COLO668 (cell line): ENCODE measurements at regions not wholly inside any gene's neighbourhood (a gene's known extent, or its start where the extent isn't known, plus 50 kb on each side); places are given as distances from the start of the nearest gene placed in this dataset.

ENCODE experiments used
- DNase-seq: peaks from one replicate; lab custom pipeline; 2025; ENCODE audit not compliant: unreplicated experiment; lab: John Stamatoyannopoulos, UW

DNA sequence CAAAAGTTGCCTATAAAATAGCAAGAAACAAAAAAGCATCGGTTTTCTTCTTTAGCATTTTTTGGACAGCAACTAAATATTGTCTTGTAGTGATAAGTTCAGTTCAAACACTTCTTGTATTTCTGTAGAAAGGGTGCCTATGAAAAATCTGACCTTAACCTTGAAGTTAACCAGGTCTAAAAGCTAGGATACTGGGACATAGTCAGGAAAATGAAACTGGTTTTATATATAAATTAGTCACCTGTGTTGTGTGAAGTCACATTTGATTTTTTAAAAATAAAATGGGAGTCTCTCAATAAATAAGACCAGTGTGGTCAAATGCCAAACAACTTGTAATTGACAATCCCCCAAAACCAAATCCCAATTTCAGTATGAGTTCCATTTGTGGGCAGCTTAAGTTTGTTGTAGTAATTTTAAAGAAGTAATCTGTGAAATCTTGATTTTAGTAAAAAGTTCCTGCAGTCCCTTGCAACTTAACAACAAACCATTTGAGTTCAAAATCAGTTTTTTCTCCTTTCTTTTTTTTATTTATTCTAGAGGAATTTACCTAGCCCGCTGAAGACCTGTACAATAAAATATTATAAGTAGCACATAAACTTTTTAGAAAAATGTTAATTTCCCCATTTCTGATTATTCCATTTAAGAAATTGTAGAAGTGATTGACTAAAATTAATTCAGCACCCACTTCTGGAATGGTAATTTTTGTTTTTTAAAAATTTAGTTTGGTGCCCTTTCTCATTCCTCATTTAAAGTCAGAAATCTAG, 84.5 kb upstream of the PPARA start:
- no peak for DNase-seq

DNA sequence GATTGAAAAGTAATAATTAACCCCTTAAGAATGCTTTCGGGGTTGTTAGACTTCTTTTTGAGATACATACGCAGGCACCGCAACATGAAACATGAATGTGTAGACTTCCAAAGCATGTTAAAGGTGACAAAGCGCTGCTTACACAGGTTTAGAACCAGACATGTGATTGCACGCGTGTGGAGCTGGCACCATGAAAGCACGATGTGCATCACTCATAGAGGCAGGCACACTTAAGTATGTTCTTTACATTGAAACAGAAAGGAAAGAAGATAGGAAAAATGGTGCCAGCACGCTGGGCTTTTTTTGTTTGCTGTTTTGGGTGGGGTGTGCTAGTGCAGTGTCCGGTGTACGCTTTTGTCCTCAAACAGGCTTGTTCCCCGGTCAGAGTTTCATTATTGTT, 83.6 kb upstream of the PPARA start:
- DNase-seq: peak; percentile 50

DNA sequence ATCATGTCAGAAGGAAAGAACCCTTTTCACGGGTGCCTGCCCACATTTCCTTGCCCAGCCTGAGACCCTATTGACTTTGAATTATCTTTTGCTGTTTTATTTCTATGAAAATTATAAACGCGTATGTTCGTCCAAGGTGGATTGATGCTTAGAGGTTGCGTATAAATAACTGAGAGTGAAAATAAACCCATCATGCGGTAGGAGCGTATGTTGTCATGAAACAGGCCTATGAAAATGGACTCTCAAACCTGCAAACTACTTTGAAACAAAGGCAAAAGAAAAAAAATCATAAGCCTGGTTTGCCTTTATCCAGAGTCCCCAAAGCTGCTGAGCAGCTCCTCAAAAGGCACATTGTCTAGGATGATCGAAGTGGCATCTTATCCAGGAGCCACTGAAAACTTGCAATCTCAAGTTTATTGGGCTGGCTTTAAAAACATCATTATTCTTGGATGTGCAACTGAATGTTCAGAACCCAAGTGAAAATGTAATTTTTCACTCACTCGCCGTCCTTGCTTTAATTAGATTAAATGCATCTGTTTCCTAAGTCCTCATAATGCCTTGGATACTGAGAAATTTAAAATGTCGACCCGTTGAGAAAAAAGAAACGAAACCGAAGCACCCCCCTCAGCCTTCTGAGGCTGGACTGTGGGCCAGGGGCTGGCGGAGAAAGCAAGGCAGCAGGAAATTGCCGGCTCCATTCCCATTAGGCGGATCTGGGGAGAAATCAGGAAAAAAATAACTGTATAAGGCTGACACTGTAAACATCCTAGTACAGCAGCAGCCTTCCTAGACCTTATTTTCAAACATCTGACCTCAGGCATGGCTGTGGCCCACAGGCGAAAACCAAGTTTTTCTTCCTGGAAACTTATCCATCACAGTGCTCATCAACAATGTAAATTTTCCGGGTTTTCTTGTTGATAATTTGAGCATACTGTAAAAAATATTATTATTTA, 82.9 kb upstream of the PPARA start:
- DNase-seq: peak; percentile 37

DNA sequence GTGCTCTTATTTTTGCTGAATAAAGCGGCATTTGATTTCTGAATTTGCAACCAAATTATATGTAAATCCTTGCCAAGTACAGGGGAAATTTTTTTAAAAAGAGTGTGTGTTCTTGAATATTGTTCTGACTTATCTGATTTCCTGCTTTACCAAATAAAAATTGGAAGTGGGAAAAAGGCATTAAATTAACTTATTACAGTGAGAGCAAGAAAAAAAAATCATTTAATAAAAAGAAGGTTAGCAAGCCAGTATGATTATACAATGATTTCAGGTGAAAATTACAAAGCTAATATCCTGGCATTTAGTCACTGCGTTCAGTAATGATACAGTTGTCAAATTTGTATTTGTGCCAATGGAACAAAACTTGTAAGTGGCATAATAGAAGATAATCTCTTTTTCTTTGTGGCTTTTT, 82.1 kb upstream of the PPARA start:
- DNase-seq: no peak

DNA sequence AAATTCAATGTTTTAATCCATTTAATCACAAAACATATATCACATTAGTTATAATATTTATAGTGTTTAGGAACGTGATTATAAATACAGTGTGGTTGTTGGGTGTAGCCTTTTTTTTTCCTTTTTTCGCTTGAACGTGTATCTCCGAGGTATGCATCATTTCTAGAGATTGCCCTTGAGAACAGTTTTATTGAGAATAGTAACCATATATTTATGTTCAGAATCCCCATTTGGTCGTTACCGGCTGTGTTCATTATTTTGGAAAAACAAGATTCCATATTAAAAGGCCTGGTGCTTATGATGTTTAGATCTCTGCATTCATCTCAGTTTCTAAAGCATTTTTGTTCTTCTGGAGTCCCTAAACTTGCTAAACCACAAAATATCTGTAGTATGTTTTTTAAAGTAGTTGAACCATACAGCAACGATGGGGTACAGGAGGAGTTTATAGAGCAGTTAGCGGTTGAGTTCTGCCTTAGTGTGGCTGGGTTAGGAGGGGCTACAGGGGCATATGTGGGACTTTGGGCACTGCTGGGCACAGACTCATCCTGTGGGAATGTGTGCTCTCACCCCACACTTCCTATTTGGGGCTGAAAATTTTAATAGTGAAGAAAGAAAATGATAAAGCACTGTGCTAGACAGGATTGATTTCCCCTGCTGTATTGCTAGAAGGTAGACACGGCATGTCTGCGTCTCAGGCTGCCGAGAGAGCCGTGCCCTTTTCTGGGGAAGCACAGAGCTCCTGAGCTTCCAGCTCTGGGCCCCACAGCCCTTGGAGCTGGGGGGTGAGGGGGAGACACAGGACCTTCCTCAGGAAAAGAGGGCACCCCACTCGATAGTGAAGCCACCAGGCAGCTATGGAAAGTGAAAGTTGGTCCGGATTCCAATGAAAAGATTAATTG, 81.5 kb upstream of the PPARA start:
- peak; percentile 41 for DNase-seq

DNA sequence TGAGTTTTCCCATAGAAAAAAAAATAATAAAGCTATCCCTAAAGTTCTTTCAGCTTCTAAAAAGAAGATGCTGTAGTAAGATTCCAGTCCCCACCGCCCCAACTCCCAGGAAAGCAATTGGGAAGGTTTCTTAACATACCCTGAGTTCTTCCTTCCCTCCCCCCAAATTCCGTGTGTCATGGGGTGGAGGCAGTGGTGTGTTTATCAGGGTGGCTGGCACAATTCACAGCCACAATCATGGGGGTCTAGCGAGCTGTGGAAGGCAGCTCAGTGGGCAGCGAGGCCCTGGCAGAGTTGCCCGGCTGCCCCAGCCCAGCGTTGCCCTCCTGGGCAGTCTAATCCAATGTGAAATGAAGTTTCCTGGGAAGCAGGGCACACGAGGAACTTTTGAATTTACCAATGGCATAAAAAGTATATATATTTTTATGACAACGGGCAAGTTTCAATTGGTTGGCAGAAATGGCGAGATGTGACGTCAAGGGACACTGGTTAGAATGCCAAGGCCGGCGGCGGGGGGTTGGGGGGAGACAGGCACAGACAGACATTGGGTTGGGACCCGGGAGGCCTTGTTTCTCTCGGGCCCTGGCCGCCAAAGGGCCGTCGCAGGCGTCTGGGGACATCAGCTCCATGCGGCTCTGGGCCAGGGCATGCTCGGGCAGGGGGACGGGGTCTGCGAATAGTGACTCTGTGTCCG, 80.7 kb upstream of the PPARA start:
- DNase-seq: peak; percentile 94

DNA sequence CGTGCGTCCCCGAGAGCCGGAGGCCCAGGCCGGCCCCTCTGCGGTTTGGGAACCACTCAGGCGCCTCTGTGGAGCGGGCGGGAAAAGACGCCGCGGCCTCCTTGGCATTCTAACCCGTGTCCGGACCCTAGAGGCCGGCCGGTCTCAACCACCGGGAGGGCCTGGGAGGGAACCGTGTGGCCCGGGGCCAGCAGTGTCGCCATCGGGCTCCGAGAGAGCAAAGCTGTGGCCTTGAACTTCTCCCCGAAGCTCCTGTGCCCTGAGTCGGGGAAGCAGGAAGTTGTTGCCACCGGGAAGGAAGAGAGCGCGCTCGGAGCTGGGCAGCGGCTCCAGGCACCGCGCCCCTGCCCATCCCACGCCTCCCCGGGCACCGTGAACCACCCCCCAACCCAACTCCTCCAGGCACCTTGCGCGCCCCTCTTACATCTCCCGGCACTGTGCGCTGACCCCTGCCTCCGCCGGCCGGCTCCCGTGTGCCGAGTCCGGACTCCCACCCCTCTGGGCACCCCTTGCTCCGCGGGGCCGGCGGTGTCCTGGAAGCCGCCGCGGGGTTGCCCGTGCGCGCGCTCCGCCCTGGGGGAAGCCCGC, 80.0 kb upstream of the PPARA start:
- peak; percentile 81 for DNase-seq

DNA sequence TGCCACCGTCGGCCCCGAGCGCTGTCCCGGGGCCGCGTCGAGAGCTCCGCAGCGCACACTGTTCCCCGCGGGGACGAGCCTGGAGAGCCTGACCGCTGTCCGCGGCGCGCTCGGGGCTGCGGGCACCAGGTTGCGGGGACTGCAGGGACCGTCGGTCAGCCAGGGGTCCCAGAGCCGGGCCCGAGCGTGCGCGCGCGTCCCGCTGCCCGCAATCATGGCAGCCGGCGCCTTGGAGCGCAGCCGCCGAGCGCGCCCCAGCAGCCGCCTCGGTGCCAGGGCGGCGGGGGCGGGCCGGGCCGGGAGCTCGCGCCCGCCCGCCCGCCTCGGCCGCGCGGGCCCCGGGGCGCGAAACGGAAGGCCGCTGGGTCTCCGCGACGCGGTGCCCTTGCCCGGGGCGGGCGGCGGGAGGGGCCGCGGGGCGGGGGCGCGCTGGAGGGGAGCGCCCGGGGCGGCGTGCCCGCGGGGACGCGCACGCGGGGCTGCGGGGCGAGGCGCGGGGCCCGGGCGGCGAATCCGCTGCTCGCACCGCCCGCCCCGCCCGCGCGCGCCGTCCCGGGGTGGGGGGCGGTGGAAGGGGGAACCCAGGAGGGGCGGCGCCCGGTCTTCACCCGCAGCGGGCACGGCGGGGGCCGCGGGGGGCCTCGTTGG, 79.4 kb upstream of the PPARA start:
- DNase-seq: peak; percentile 94

DNA sequence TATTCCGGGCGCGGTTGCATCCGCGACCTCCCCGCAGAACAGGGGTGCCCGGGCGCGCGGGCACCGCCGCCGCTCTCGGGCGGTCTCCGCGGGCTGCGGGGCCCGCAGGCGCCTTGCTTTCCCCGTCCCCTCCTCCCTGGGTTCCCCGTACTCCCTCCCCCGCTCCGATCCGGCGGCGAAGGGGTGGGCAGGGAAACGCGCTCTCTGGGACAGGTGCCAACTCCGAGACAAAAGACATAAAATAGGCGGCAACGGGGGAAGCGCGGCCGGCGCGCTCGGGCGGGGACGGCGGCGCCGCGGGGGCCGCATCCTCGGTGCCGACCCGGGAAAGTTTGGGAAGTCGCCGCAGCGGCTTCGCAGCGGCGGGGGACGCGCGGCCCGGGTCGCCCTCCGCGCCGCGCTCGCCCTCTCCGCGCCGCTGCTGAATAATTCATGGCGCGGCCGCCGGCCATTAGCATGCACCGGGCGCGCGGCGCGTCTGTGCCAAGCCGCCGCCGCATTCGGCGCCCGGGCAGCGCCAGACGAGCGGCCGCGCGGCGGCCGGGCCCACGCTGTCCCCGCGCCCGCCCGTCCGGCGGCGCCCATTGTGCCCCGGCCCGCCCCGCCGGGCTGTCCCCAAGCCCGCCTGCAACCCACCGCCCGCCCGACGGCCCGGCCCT, 78.7 kb upstream of the PPARA start:
- peak; percentile 95 for DNase-seq

DNA sequence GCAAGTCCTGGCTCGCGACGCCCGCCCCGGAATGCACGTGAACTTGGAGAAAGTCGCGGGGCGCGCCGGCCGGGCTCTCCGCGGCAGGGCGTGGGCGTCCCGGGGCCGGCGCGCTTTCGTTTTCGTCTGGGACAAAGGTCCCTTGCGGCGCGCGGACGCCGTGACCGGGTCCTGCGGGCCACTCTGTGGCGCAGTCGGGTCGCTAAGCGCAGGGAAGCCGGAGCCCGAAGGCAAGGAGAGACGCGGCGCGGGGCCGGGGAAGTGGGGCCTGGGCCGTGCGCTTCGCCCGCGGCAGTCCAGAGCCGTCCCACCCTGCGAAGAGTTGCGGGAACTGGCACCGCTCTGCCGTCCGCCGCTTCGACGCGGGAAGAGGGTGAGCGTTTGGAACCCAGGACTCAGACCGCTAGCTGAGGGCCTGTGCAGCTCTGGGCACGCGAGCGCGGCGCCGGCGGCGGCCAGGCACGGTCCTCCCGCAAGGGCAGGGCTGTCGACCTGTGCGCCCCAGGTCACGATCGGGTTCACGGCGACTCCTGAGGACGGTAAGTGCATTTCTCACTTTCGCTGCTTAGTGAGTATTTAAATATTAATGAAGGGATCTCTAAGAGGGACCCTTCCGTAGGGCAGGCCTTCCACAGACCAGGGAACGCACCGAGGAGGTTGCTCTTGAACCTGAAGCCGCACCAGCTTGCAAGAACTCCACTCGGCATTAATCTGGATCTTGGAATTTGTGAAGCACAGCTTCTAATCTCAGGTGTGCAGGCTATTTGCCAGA, 78.0 kb upstream of the PPARA start:
- DNase-seq: peak; percentile 87

DNA sequence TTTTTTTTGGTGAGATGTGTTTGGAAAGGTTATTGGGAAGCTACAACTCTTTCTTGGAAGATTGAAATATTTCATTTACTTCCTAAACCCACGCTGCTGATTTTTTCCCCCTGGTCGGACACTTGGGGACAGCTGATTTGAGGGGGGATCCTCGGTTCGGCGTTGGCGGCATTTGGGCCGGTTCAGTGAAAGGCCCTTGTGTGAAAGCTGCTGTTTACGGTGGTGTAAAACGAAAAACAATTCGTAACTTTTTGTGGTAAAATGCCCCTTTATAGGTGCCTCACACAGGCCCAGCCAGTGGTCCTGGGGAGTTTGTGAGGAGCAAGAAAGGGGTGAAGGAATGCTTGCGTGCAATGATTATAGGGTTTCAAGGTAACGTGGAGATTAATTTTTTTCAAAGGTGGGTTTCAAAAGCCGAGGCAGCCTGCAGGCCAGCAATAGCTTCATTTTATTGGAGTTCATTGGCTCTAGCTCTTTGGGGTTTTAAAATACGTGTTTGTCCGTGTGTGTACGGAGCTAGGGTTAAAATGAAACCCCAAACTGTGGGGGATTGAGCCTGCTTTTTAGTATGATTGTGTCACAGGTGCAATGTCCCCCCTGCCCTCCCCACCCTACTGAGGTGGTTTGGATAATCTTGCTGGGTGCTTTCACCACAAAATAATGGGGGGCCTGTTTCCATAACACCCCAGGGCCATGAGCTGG, 77.2 kb upstream of the PPARA start:
- no peak for DNase-seq

DNA sequence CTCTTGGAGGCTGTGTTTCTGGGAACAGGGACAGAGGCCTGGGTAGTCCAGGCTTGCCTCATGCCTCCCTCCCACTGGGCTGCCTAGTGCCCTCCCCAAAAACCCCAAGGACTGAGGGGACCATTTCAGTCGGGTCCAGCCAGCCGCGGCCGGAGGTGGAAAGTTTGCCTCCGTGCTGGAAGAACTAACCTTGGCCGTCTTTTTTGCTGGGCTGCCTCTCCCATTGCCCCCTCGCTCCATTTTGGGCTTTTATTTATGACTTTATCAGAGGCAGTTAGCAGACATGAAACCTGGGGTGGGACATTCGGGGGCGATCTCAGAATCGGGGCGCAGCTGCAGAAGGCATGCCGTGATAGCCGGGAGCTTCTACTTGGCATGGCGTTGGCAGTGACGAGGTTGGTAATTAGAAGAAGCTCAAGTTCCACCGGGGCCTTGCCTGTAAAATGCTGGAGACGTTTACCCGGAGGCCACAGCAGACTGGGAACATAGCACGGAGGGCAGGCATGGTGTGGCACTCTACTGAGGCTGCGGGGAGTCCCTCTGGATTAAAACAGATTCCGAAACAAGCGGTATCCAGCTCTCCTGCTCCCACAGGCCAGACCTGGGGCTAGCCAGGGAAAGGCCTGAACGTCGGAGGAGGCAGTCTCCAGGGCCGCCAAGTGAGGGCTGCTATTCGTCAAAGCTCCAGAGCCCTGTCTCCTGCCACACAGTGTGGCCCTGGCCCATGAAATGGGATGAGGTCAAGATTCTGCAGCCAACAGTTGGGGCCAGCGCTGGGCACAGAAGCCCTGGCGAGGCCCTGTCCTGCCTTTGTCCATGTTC, 76.4 kb upstream of the PPARA start:
- peak; percentile 45 for DNase-seq

DNA sequence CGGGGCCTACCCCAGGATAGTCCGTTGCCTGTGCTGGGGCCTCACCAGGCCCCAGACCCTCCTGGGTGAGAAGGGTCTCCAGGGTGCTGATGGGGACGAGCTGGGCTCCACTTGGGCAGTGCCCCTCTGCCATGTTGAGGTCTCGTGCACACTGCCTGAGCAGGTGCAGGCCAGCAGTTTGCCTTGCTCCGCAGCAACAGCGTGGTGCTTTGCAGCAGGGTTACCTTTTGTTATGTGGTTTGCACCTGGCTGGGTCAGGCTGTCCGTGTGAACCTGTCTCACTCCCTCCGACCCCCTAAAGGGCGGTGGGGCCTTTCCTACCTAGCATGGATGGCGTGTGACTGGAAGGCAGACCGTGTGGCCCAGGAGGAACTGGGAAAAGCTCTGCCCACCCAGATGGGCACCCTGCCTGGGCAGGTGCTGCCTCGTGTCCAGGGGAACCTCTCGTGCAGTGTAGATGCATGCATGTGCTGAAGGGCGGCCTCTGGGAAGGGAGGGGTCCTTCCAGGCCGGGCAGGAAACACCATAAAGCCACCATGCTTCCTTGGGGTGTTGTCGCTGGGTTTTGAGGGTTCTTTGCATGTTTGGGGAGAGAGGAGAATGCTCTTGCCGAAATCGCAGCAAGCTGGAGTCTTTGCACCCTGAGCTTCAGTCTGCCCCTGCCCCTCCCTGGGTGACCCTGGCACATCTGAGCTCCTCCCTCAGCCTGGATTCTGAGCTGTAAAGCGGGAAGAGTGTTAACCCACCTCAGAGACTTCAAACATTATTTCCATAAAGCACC, 75.4 kb upstream of the PPARA start:
- DNase-seq: peak; percentile 80

DNA sequence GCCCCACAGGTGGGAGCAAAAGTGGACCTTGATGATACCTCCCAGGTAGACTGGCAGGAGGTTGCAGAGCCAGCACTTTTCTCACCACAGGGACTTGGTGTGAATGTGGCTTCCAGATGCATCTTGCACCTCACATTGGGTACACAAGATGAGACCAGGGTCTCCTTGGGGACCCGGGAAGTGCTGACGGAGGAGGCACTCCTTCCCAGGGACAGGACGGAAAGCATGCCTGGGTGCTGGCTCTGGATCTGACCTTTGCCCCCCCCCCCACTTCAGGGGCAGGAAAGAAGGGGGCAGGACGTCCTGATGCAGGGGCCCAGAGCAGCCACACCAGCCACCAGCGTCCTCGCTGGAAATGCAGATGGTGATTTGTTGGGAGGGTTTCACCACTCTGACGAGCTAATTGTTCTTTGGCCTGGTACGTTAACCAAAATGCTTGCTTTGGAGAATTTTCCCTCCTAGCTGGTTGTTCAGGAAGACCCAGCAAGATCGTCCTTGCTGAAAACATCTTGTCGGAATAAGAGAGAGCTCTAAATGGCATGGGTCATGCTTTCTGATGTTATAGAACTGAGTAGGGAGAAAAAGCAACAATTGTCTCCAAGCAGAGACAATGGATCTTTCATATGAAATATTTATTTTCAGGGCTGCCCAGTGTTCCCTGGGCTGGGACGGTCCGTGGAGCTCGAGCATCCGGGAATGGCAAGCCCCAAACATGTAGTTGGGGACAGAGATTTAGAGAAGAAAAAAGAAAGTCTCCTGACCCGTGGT, 74.4 kb upstream of the PPARA start:
- DNase-seq: peak; percentile 22

DNA sequence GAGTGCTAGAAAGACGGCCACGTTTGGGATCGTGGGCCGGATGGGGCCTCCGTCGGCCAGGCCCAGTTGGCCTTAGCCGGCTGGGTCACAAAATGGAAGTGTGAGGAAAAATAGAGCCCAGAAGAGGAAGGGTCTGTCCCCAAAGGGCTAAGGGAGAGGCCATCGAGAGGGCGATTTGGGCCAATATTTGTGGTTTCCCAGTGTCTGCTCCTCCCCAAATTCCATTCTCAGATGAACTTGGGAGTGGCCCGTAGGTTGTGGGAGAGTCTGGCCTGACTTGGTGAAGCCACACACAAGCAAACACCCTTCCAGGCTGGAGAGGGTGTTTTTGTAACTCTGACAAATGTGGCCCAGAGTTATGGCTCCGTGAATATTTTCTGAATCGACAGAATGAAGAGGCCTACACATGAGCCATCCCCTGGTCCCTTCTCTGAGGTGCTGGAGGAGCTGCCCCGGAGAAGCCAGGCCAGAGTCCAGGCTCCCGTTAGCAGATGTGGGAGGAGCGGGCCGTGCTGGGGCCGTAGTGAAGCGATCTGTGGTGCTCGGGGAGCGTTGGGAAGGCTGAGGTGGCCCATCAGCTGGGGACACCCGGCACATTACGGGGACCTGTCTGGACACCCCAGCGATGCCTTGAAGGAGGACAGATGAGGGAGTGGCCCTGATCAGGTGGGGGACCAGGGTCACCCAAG, 73.5 kb upstream of the PPARA start:
- DNase-seq: peak; percentile 61
